GM18870 (cell line): ENCODE measurements at regions not wholly inside any gene's neighbourhood (a gene's known extent, or its start where the extent isn't known, plus 50 kb on each side); places are given as distances from the start of the nearest gene placed in this dataset.

Experiments used
- ATAC-seq: cut with Tn5 transposase; IDR thresholded peaks from one replicate; pipeline ENCODE4 v1.9.1; 2021; ENCODE audit warnings: moderate library complexity; ENCODE audit not compliant: unreplicated experiment

- ATAC-seq = no peak
Measured at GRCh38 chr9:18333157-18333556, 140.8 kb upstream of the ADAMTSL1 start.

- no peak for ATAC-seq
Measured at GRCh38 chr9:18335825-18336224, 138.1 kb upstream of the ADAMTSL1 start.

- no peak for ATAC-seq
Measured at GRCh38 chr9:18338042-18338441, 135.9 kb upstream of the ADAMTSL1 start.

- no peak for ATAC-seq
Measured at GRCh38 chr9:18343784-18344183, 130.2 kb upstream of the ADAMTSL1 start.

GRCh38 chr9:18346745-18347144, 127.2 kb upstream of the ADAMTSL1 start:
- no peak for ATAC-seq

GRCh38 chr9:18347386-18348082, 126.4 kb upstream of the ADAMTSL1 start:
- ATAC-seq = no peak

GRCh38 chr9:18348083-18348475, 125.9 kb upstream of the ADAMTSL1 start:
- no peak for ATAC-seq

- ATAC-seq = no peak
Measured at GRCh38 chr9:18349530-18349929, 124.4 kb upstream of the ADAMTSL1 start.

- ATAC-seq = no peak
Measured at GRCh38 chr9:18350036-18350435, 123.9 kb upstream of the ADAMTSL1 start.

GRCh38 chr9:18350995-18351595, 122.9 kb upstream of the ADAMTSL1 start:
- ATAC-seq = no peak

GRCh38 chr9:18352711-18353110, 121.2 kb upstream of the ADAMTSL1 start:
- ATAC-seq = no peak

- no peak for ATAC-seq
Measured at GRCh38 chr9:18353473-18353872, 120.5 kb upstream of the ADAMTSL1 start.

- no peak for ATAC-seq
Measured at GRCh38 chr9:18357321-18357720, 116.6 kb upstream of the ADAMTSL1 start.

GRCh38 chr9:18358325-18358724, 115.6 kb upstream of the ADAMTSL1 start:
- ATAC-seq = no peak

- ATAC-seq = no peak
Measured at GRCh38 chr9:18359335-18359734, 114.6 kb upstream of the ADAMTSL1 start.

GRCh38 chr9:18360005-18360404, 113.9 kb upstream of the ADAMTSL1 start:
- ATAC-seq = no peak

- no peak for ATAC-seq
Measured at GRCh38 chr9:18361646-18362045, 112.3 kb upstream of the ADAMTSL1 start.

- no peak for ATAC-seq
Measured at GRCh38 chr9:18362166-18362565, 111.8 kb upstream of the ADAMTSL1 start.

GRCh38 chr9:18362901-18363685, 110.9 kb upstream of the ADAMTSL1 start:
- ATAC-seq = no peak

GRCh38 chr9:18365651-18366050, 108.3 kb upstream of the ADAMTSL1 start:
- ATAC-seq = no peak

GRCh38 chr9:18366184-18366583, 107.8 kb upstream of the ADAMTSL1 start:
- ATAC-seq = no peak

GRCh38 chr9:18368206-18368605, 105.7 kb upstream of the ADAMTSL1 start:
- no peak for ATAC-seq
